ENCODE measurements at regions not wholly inside any gene's neighbourhood (a gene's known extent, or its start where the extent isn't known, plus 50 kb on each side); places are given as distances from the start of the nearest gene placed in this dataset.

DNA sequence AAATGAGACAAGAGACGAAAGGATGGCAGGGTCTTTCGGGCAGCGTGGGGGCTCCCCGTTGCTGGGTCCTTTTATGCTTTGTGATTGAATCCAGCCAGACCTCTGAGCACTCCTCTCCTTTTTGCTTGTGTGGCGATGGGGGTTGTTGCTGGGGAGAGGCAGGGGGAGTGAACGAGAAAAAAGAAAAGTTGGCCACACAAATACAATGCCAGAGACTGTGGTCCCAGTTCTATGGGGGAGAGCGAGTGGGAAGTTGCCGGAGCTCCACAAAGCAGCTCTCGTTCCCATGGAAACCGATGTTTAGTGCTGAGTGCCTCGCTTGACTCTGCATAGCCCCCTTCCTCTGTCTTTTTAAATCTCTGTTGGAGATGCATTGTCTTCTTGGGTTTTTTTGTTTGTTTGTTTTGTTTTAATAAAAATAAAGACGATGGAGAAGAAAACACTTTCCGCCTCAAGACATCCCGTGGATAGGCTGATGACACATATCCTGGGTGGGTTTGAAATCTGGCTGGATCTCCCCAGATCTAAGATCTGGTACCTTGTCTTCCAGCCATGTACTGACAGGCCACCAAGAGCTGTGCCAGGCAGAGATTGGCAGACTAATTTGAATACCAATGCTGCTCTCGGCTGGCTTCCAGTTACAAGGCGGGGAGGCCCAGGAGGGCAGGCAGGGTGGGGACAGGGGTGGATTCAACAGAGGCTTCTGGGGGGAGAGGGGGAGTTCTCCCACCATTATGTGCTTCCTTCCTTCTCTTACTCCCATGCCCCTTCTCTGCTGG is 529.3 kb downstream of the QKI start:
- Histone ChIP-seq H3K79me2 (ENCODE audit: control insufficient read depth, insufficient read depth, low read length) (no peaks in the 10 kb centered on the region), H4K20me1 (ENCODE audit: control insufficient read depth, extremely low read depth, insufficient read depth, low read length) (no peaks in the 10 kb centered on the region), H3K27me3 (ENCODE audit: control insufficient read depth, extremely low read depth, insufficient read depth, low read length) (no peaks in the 10 kb centered on the region), H2AFZ (ENCODE audit: control insufficient read depth, low read length) (peak overlapping the region; percentile 37), H3K36me3 (ENCODE audit: control insufficient read depth in 2 of 2, extremely low read depth in 1 of 2, insufficient read depth in 2 of 2, low read length in 2 of 2) (no peaks in the 10 kb centered on the region), H3K9ac (ENCODE audit: control insufficient read depth, extremely low read depth, insufficient read depth, low read length) (no peak overlapping the region), H3K9me1 (ENCODE audit: control insufficient read depth, extremely low read depth, insufficient read depth, low read length) (no peaks in the 10 kb centered on the region), H3K9me3 (ENCODE audit: control insufficient read depth, low read depth, low read length) (no peaks in the 10 kb centered on the region), H3K27ac (ENCODE audit: control insufficient read depth, insufficient read depth, low read length) (no peak overlapping the region), H3K4me2 (ENCODE audit: control insufficient read depth, extremely low read depth, insufficient read depth, low read depth, low read length) (peak overlapping the region; percentile 51), H3K4me3 (ENCODE audit: control insufficient read depth in 2 of 3, extremely low read depth in 1 of 3, insufficient read depth in 2 of 3, low read depth in 1 of 3, low read length in 3 of 3) (no peak overlapping the region), H3K4me1 (ENCODE audit: control insufficient read depth, extremely low read depth, insufficient read depth, low read length) (peaks cover 26% of the 10 kb centered on the region)
- DNase-seq (ENCODE audit: low read depth, low spot score) = no peak
- FAIRE-seq = peak; percentile 71
- TF ChIP-seq, protein P1, sequence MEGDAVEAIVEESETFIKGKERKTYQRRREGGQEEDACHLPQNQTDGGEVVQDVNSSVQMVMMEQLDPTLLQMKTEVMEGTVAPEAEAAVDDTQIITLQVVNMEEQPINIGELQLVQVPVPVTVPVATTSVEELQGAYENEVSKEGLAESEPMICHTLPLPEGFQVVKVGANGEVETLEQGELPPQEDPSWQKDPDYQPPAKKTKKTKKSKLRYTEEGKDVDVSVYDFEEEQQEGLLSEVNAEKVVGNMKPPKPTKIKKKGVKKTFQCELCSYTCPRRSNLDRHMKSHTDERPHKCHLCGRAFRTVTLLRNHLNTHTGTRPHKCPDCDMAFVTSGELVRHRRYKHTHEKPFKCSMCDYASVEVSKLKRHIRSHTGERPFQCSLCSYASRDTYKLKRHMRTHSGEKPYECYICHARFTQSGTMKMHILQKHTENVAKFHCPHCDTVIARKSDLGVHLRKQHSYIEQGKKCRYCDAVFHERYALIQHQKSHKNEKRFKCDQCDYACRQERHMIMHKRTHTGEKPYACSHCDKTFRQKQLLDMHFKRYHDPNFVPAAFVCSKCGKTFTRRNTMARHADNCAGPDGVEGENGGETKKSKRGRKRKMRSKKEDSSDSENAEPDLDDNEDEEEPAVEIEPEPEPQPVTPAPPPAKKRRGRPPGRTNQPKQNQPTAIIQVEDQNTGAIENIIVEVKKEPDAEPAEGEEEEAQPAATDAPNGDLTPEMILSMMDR (optimal IDR thresholded peaks at IDR 0.05 in 1 of 3, IDR thresholded peaks at IDR 0.05 in 1 of 3, conservative IDR thresholded peaks at IDR 0.05 in 1 of 3; ENCODE audit: extremely low read depth in 1 of 3, insufficient read depth in 2 of 3, low read length in 3 of 3) = no peak
- TF ChIP-seq EZH2 (IDR thresholded peaks at IDR 0.05; ENCODE audit: low read length) = no peak
- dilution Hi-C loops (cut with MboI; ENCODE audit: extremely low pct_ligation_motif_present, low sequenced_read_pairs) = no loop called here

DNA sequence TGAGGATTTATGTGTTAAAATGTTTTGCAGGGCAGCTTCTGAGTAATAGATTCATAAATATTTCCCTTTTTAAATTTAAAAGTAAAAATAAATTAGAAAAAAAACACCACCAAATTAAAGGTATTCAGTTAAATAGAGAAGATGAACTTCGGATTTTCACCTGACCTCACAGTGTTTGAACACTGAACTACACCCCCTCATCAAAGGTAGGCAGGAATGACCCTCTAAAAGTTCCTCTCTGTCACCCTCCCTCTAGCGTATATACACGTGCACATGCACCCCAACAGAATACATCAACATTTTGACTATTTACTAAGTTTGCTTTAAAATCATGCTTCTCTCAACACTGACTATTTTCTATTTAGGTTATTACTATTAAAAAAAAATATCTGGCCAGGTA is 528.3 kb downstream of the QKI start:
- Histone ChIP-seq H3K9me3 (ENCODE audit: control insufficient read depth, low read depth, low read length) (no peaks in the 10 kb centered on the region), H3K9ac (ENCODE audit: control insufficient read depth, extremely low read depth, insufficient read depth, low read length) (no peak overlapping the region), H3K4me3 (ENCODE audit: control insufficient read depth in 2 of 3, extremely low read depth in 1 of 3, insufficient read depth in 2 of 3, low read depth in 1 of 3, low read length in 3 of 3) (no peak overlapping the region), H3K27ac (ENCODE audit: control insufficient read depth, insufficient read depth, low read length) (no peak overlapping the region), H3K9me1 (ENCODE audit: control insufficient read depth, extremely low read depth, insufficient read depth, low read length) (no peaks in the 10 kb centered on the region), H3K4me1 (ENCODE audit: control insufficient read depth, extremely low read depth, insufficient read depth, low read length) (peaks cover 26% of the 10 kb centered on the region), H3K4me2 (ENCODE audit: control insufficient read depth, extremely low read depth, insufficient read depth, low read depth, low read length) (no peak overlapping the region), H3K36me3 (ENCODE audit: control insufficient read depth in 2 of 2, extremely low read depth in 1 of 2, insufficient read depth in 2 of 2, low read length in 2 of 2) (no peaks in the 10 kb centered on the region), H3K79me2 (ENCODE audit: control insufficient read depth, insufficient read depth, low read length) (no peaks in the 10 kb centered on the region), H2AFZ (ENCODE audit: control insufficient read depth, low read length) (no peak overlapping the region), H3K27me3 (ENCODE audit: control insufficient read depth, extremely low read depth, insufficient read depth, low read length) (no peaks in the 10 kb centered on the region), H4K20me1 (ENCODE audit: control insufficient read depth, extremely low read depth, insufficient read depth, low read length) (no peaks in the 10 kb centered on the region)
- FAIRE-seq (no peak), DNase-seq (ENCODE audit: low read depth, low spot score) (no peak)
- dilution Hi-C loops (cut with MboI; ENCODE audit: extremely low pct_ligation_motif_present, low sequenced_read_pairs) = no loop called here
- TF ChIP-seq, protein P1 (optimal IDR thresholded peaks at IDR 0.05 in 1 of 3, IDR thresholded peaks at IDR 0.05 in 1 of 3, conservative IDR thresholded peaks at IDR 0.05 in 1 of 3; ENCODE audit: extremely low read depth in 1 of 3, insufficient read depth in 2 of 3, low read length in 3 of 3) = no peak
- TF ChIP-seq EZH2 (IDR thresholded peaks at IDR 0.05; ENCODE audit: low read length) = no peak

Data from keratinocyte (primary cell).